GM19025 (cell line): ENCODE measurements at regions not wholly inside any gene's neighbourhood (a gene's known extent, or its start where the extent isn't known, plus 50 kb on each side); places are given as distances from the start of the nearest gene placed in this dataset.
"Not testable (repeated sequence)": the region's sequence is repeated elsewhere in the genome, so short reads cannot be mapped to it uniquely, and the experiment has no call there.

Source experiments
- ATAC-seq: cut with Tn5 transposase; IDR thresholded peaks from one replicate; pipeline ENCODE4 v1.9.1; 2021; ENCODE audit warnings: mild to moderate bottlenecking, low read depth, moderate library complexity; ENCODE audit not compliant: unreplicated experiment

- ATAC-seq: no peak
Observed at GRCh38 chrX:53883196-53883595, 161.1 kb downstream of the PHF8 start.

GRCh38 chrX:53882331-53882730 lies 161.9 kb downstream of the PHF8 start:
- no peak for ATAC-seq

GRCh38 chrX:53880786-53881185 lies 163.5 kb downstream of the PHF8 start:
- ATAC-seq: not testable (repeated sequence)

- no peak for ATAC-seq
Observed at GRCh38 chrX:53859890-53860289, 173.4 kb upstream of the HUWE1 start.

GRCh38 chrX:53831662-53832635 lies 145.4 kb upstream of the HUWE1 start:
- peak; percentile 63 for ATAC-seq

GRCh38 chrX:53824686-53825085 lies 138.2 kb upstream of the HUWE1 start:
- ATAC-seq: no peak

- ATAC-seq: not testable (repeated sequence)
Observed at GRCh38 chrX:53818115-53818514, 131.6 kb upstream of the HUWE1 start.

GRCh38 chrX:53817548-53817947 lies 131.0 kb upstream of the HUWE1 start:
- no peak for ATAC-seq

- no peak for ATAC-seq
Observed at GRCh38 chrX:53813670-53814440, 127.3 kb upstream of the HUWE1 start.

GRCh38 chrX:53798281-53798680 lies 111.8 kb upstream of the HUWE1 start:
- no peak for ATAC-seq

- no peak for ATAC-seq
Observed at GRCh38 chrX:53795576-53795975, 109.1 kb upstream of the HUWE1 start.

GRCh38 chrX:53794181-53794580 lies 107.7 kb upstream of the HUWE1 start:
- ATAC-seq: no peak

- ATAC-seq: no peak
Observed at GRCh38 chrX:53768865-53769264, 82.3 kb upstream of the HUWE1 start.

- ATAC-seq: no peak
Observed at GRCh38 chrX:53768451-53768850, 81.9 kb upstream of the HUWE1 start.

- ATAC-seq: no peak
Observed at GRCh38 chrX:53767544-53767943, 81.0 kb upstream of the HUWE1 start.

GRCh38 chrX:53757181-53757580 lies 70.7 kb upstream of the HUWE1 start:
- not testable (repeated sequence) for ATAC-seq

- ATAC-seq: no peak
Observed at GRCh38 chrX:53746718-53747117, 60.2 kb upstream of the HUWE1 start.

GRCh38 chrX:53743244-53743643 lies 56.7 kb upstream of the HUWE1 start:
- ATAC-seq: no peak

GRCh38 chrX:53738370-53738906 lies 51.9 kb upstream of the HUWE1 start:
- no peak for ATAC-seq
